ENCODE measurements at regions not wholly inside any gene's neighbourhood (a gene's known extent, or its start where the extent isn't known, plus 50 kb on each side); places are given as distances from the start of the nearest gene placed in this dataset.

- no peak overlapping the region for H3K4me3 ChIP-seq
- no peaks in the 10 kb centered on the region for H3K9me3 ChIP-seq
- intact Hi-C loops (cut with DNase I; ENCODE audit: low total_unique reads), result no loop called here
- no peaks in the 10 kb centered on the region for H3K4me1 ChIP-seq
- TF ChIP-seq POLR2A (IDR thresholded peaks at IDR 0.05) (no peak), POLR2AphosphoS5 (IDR thresholded peaks at IDR 0.05) (no peak), CTCF (IDR thresholded peaks at IDR 0.05) (no peak)
- H3K27ac ChIP-seq, result no peak overlapping the region
- H3K36me3 ChIP-seq, result no peaks in the 10 kb centered on the region
- DNase-seq (ENCODE audit: low spot score in 2 of 2), result no peak
- H3K27me3 ChIP-seq, result no peaks in the 10 kb centered on the region
Observed at GRCh38 chr7:106606120-106606519, 54.8 kb downstream of the CCDC71L start.

- H3K27ac ChIP-seq, result no peak overlapping the region
- DNase-seq (ENCODE audit: low spot score in 2 of 2), result no peak
- H3K9me3 ChIP-seq, result no peaks in the 10 kb centered on the region
- H3K27me3 ChIP-seq, result no peaks in the 10 kb centered on the region
- H3K36me3 ChIP-seq, result no peaks in the 10 kb centered on the region
- no peaks in the 10 kb centered on the region for H3K4me1 ChIP-seq
- H3K4me3 ChIP-seq, result no peak overlapping the region
- TF ChIP-seq POLR2A (IDR thresholded peaks at IDR 0.05) (no peak), CTCF (IDR thresholded peaks at IDR 0.05) (no peak), POLR2AphosphoS5 (IDR thresholded peaks at IDR 0.05) (no peak)
- intact Hi-C loops (cut with DNase I; ENCODE audit: low total_unique reads), result no loop called here
Observed at GRCh38 chr7:106604971-106605370, 56.0 kb downstream of the CCDC71L start.

GRCh38 chr7:106604303-106604924 is 56.5 kb downstream of the CCDC71L start:
- H3K27me3 ChIP-seq, result no peaks in the 10 kb centered on the region
- no peak for DNase-seq (ENCODE audit: low spot score in 2 of 2)
- H3K27ac ChIP-seq, result no peak overlapping the region
- H3K36me3 ChIP-seq, result no peaks in the 10 kb centered on the region
- no peaks in the 10 kb centered on the region for H3K4me1 ChIP-seq
- no peaks in the 10 kb centered on the region for H3K9me3 ChIP-seq
- intact Hi-C loops (cut with DNase I; ENCODE audit: low total_unique reads), result no loop called here
- TF ChIP-seq POLR2AphosphoS5 (IDR thresholded peaks at IDR 0.05), result no peak
- no peak for TF ChIP-seq CTCF (IDR thresholded peaks at IDR 0.05)
- H3K4me3 ChIP-seq, result no peak overlapping the region

- TF ChIP-seq CTCF (IDR thresholded peaks at IDR 0.05) (no peak), POLR2A (IDR thresholded peaks at IDR 0.05) (no peak), POLR2AphosphoS5 (IDR thresholded peaks at IDR 0.05) (no peak)
- Histone ChIP-seq H3K27me3 (no peaks in the 10 kb centered on the region), H3K27ac (no peak overlapping the region), H3K4me1 (no peaks in the 10 kb centered on the region), H3K4me3 (no peak overlapping the region), H3K9me3 (no peaks in the 10 kb centered on the region), H3K36me3 (no peaks in the 10 kb centered on the region)
- DNase-seq (ENCODE audit: low spot score in 2 of 2), result no peak
- intact Hi-C loops (cut with DNase I; ENCODE audit: low total_unique reads), result no loop called here
Observed at GRCh38 chr7:106603346-106603745, 57.6 kb downstream of the CCDC71L start.

GRCh38 chr7:106602062-106602461 is 58.9 kb downstream of the CCDC71L start:
- Histone ChIP-seq H3K4me3 (no peak overlapping the region), H3K27ac (no peak overlapping the region), H3K27me3 (no peaks in the 10 kb centered on the region), H3K9me3 (no peaks in the 10 kb centered on the region), H3K4me1 (no peaks in the 10 kb centered on the region), H3K36me3 (no peaks in the 10 kb centered on the region)
- TF ChIP-seq POLR2AphosphoS5 (IDR thresholded peaks at IDR 0.05), result no peak
- TF ChIP-seq POLR2A (IDR thresholded peaks at IDR 0.05), result no peak
- no peak for TF ChIP-seq CTCF (IDR thresholded peaks at IDR 0.05)
- DNase-seq (ENCODE audit: low spot score in 2 of 2), result no peak
- intact Hi-C loops (cut with DNase I; ENCODE audit: low total_unique reads), result no loop called here

Measured in breast epithelium (tissue), 4 donors.